Ovary (tissue), 7 donors: ENCODE measurements at regions not wholly inside any gene's neighbourhood (a gene's known extent, or its start where the extent isn't known, plus 50 kb on each side); places are given as distances from the start of the nearest gene placed in this dataset.

ENCODE experiments used
- DNase-seq, 5 donors: peaks; one replicate each; pipeline ENCODE4 v3.0.0-alpha.2; 2019 to 2020
- H3K27ac ChIP-seq, 2 donors: fragments of 200-600 bp; one replicate each; pipeline versions ENCODE4 v1.5.1 to v1.8.0; 2019 to 2022
- H3K27me3 ChIP-seq: fragments of 200-600 bp; one replicate; pipeline ENCODE4 v1.8.0; 2022
- H3K36me3 ChIP-seq: fragments of 200-600 bp; sonication (generic); one replicate; pipeline ENCODE4 v1.5.1; 2019
- H3K4me1 ChIP-seq: one replicate; pipeline ENCODE4 v1.8.1; 2013; ENCODE audit warnings: mild to moderate bottlenecking, moderate library complexity; ENCODE audit not compliant: insufficient read depth
- H3K4me3 ChIP-seq: fragments of 200-600 bp; sonication (generic); one replicate; pipeline ENCODE4 v1.5.1; 2017
- H3K9me3 ChIP-seq, 2 donors: fragments of 200-600 bp in 1 of 2; sonication (generic) in 1 of 2; one replicate each; pipeline versions ENCODE4 v1.5.1 to v1.8.1; 2013 to 2019; ENCODE audit warnings: mild to moderate bottlenecking in 1 of 2, moderate library complexity in 1 of 2
- EP300 ChIP-seq: sonication (generic); formaldehyde crosslinking; IDR thresholded peaks from one replicate; pipeline ENCODE4 v1.6.1; 2017; ENCODE audit warnings: antibody characterized with exemption
- POLR2A ChIP-seq: fragments of 450-650 bp; IDR thresholded peaks from one replicate; pipeline ENCODE4 v1.6.1; 2017; ENCODE audit warnings: antibody characterized with exemption, mild to moderate bottlenecking, moderate library complexity
- WGBS, 3 donors: extraction: QIAGEN DNeasy Blood & Tissue Kit in 1 of 3; methylation state at CpG; one replicate each; pipeline versions ENCODE4 v1.1.5 to v1.1.7; 2013 to 2017; 5-methylcytosine and 5-hydroxymethylcytosine counted together
- intact Hi-C, 4 donors: fragments of 100-400 bp; cut with DNase I; formaldehyde crosslinking; loops; one replicate each; pipeline versions ENCODE4 v1.11.0 to v1.15.1; 2022 to 2023
- TF ChIP-seq, protein P1 (sequence below), 3 donors: fragments of 450-650 bp in 2 of 3; fragments of 200-600 bp in 1 of 3; IDR thresholded peaks; one replicate each; pipeline versions ENCODE4 v1.5.1 to v1.8.0; 2016 to 2022; ENCODE audit warnings: antibody characterized with exemption in 3 of 3, mild to moderate bottlenecking in 1 of 3
- donor health status: DM: no; HTN: no; CAD: no; lungs with moderate emphysema.
- donor health status: DM: no; HTN: no; CAD: no.
- donor health status: Bipolar disorder and iron deficiency.
- donor health status: DM: no; HTN: no; CAD: no.
- donor health status: DM: yes; HTN: yes; CAD: no.

DNA sequence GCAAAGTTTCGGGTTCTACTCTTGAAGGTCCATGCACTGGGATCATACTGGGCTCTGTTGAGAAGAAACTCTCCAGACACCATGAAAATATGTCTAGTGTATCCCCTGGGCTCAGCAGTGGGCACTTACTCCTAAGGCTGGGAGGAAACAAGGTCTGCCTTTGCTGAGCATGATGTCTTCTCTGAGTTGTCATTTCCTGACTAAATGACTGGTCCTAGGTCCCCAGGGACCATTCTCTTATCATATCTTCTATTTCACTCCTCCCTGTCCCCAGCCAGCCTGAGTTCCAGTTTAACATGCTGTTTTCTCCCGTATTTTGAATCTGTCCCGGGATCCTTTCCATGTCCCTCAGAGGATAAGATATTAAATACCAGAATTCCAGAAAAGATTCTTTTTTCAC, 225.4 kb downstream of the MTRR start:
- DNase-seq, result no peak
- intact Hi-C loops, result no loop called here
- Histone ChIP-seq H3K4me3 (no peak overlapping the region), H3K27me3 (no peaks in the 10 kb centered on the region), H3K4me1 (peaks cover 3% of the 10 kb centered on the region), H3K9me3 (no peaks in the 10 kb centered on the region), H3K36me3 (no peaks in the 10 kb centered on the region), H3K27ac (no peak overlapping the region)
- TF ChIP-seq, protein P1, sequence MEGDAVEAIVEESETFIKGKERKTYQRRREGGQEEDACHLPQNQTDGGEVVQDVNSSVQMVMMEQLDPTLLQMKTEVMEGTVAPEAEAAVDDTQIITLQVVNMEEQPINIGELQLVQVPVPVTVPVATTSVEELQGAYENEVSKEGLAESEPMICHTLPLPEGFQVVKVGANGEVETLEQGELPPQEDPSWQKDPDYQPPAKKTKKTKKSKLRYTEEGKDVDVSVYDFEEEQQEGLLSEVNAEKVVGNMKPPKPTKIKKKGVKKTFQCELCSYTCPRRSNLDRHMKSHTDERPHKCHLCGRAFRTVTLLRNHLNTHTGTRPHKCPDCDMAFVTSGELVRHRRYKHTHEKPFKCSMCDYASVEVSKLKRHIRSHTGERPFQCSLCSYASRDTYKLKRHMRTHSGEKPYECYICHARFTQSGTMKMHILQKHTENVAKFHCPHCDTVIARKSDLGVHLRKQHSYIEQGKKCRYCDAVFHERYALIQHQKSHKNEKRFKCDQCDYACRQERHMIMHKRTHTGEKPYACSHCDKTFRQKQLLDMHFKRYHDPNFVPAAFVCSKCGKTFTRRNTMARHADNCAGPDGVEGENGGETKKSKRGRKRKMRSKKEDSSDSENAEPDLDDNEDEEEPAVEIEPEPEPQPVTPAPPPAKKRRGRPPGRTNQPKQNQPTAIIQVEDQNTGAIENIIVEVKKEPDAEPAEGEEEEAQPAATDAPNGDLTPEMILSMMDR (IDR thresholded peaks at IDR 0.05), result no peak
- TF ChIP-seq EP300, result no peak
- no peak for TF ChIP-seq POLR2A
- WGBS, 3 donors, result 82 to 94% (median 86%) methylated on average over 3 of the region's 3 CpGs

GRCh38 chr5:8097146-8097545, 228.2 kb downstream of the MTRR start:
- H3K27ac ChIP-seq, result no peak overlapping the region
- H3K9me3 ChIP-seq, result no peaks in the 10 kb centered on the region
- intact Hi-C loops, result no loop called here
- no peaks in the 10 kb centered on the region for H3K27me3 ChIP-seq
- WGBS, 3 donors, result 81 to 86% (median 84%) methylated on average over 3 of the region's 3 CpGs
- TF ChIP-seq EP300 (no peak), POLR2A (no peak)
- TF ChIP-seq, protein P1 (IDR thresholded peaks at IDR 0.05), result no peak
- DNase-seq, result no peak
- no peaks in the 10 kb centered on the region for H3K36me3 ChIP-seq
- H3K4me1 ChIP-seq, result peaks cover 3% of the 10 kb centered on the region
- no peak overlapping the region for H3K4me3 ChIP-seq

GRCh38 chr5:8098081-8098480, 229.1 kb downstream of the MTRR start:
- Histone ChIP-seq H3K4me3 (no peak overlapping the region), H3K27me3 (no peaks in the 10 kb centered on the region), H3K27ac (no peak overlapping the region), H3K4me1 (peaks cover 3% of the 10 kb centered on the region), H3K9me3 (no peaks in the 10 kb centered on the region), H3K36me3 (no peaks in the 10 kb centered on the region)
- 30 to 49% (median 41%) methylated on average over 2 of the region's 2 CpGs for WGBS, 3 donors
- intact Hi-C loops, result no loop called here
- TF ChIP-seq POLR2A, result no peak
- no peak for TF ChIP-seq EP300
- TF ChIP-seq, protein P1 (IDR thresholded peaks at IDR 0.05), result no peak
- DNase-seq, result no peak

DNA sequence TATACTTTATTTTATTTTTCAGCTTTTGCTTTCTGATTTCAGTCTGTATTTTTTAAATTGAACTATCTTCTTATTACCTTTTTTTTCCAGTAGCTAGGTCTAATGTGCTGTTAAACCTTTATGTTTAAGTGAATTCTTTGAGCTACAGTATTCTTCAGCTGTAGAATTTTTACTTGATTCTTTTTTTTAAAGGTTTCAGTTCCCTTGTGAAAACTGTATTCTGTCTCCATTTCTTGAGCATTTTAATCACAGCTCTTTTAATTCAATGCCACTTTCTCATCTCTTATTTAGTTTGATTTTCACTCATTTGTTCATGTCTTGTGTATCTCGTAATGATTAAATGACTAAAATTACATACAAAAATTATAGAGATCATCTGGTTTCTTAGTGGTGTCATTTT, 233.8 kb downstream of the MTRR start:
- no peaks in the 10 kb centered on the region for H3K27me3 ChIP-seq
- TF ChIP-seq EP300 (no peak), POLR2A (no peak)
- TF ChIP-seq, protein P1 (IDR thresholded peaks at IDR 0.05), result no peak
- no peaks in the 10 kb centered on the region for H3K9me3 ChIP-seq
- no peak for DNase-seq
- H3K36me3 ChIP-seq, result no peaks in the 10 kb centered on the region
- no peak overlapping the region for H3K27ac ChIP-seq
- intact Hi-C loops, result no loop called here
- WGBS, 3 donors, result 84 to 88% (median 86%) methylated on average over 1 of the region's 1 CpG
- peaks cover under 1% of the 10 kb centered on the region for H3K4me1 ChIP-seq
- no peak overlapping the region for H3K4me3 ChIP-seq
